Body of pancreas (tissue), 4 donors: ENCODE measurements at regions not wholly inside any gene's neighbourhood (a gene's known extent, or its start where the extent isn't known, plus 50 kb on each side); places are given as distances from the start of the nearest gene placed in this dataset.

Experiments used
- CTCF ChIP-seq, 7 experiments: fragments of 450-650 bp in 4 of 7; fragments of 200-600 bp in 3 of 7; sonication (generic) in 3 of 7; IDR thresholded peaks; one replicate each; pipeline ENCODE4 v1.5.1; 2016 to 2019; ENCODE audit warnings: antibody characterized with exemption in 7 of 7
- POLR2A ChIP-seq, 3 donors: fragments of 450-650 bp; IDR thresholded peaks; one replicate each; pipeline ENCODE4 v1.6.1; 2016; ENCODE audit warnings: antibody characterized with exemption in 3 of 3, mild to moderate bottlenecking in 2 of 3

- TF ChIP-seq CTCF (IDR thresholded peaks at IDR 0.05), result no peak
- TF ChIP-seq POLR2A (IDR thresholded peaks at IDR 0.05), result no peak
These were observed 460.8 kb downstream of the BCAT1 start for GRCh38 chr12:24488091-24488596.
